Epithelial cell of prostate (primary cell): ENCODE measurements at regions not wholly inside any gene's neighbourhood (a gene's known extent, or its start where the extent isn't known, plus 50 kb on each side); places are given as distances from the start of the nearest gene placed in this dataset.
A peak's percentile ranks its signal among the peaks of the same experiment; 100 is the strongest.
"Not testable (repeated sequence)": the region's sequence is repeated elsewhere in the genome, so short reads cannot be mapped to it uniquely, and the experiment has no call there.

Experiments
- DNase-seq: peaks from one replicate; pipeline ENCODE4 v3.0.0-alpha.2; 2011; ENCODE audit warnings: low read depth, low spot score
- H3K27ac ChIP-seq: fragments of 450-650 bp; 2 replicates; pipeline ENCODE4 v1.5.1; 2017; ENCODE audit warnings: mild to moderate bottlenecking

DNA sequence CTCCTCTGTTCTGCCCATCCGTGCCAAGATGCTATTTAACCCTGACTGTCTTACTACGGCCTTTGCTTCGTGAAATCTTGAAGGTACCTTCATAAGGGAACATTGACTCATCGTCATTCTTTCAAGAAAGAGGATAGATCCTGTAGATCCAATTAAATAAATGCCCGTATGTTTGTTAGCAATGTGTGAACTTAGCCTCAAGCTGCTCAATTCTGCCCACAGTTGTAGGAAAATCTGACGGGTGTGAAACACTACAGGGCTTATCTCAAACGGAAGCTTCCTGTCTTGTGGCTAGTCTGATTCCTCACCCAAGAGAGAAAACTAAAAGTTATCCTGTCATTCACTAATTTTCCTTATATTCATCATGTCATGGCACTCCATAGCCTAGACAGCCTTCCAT lies 168.0 kb upstream of the TBX3 start:
- H3K27ac ChIP-seq, result no peak overlapping the region
- DNase-seq, result no peak

DNA sequence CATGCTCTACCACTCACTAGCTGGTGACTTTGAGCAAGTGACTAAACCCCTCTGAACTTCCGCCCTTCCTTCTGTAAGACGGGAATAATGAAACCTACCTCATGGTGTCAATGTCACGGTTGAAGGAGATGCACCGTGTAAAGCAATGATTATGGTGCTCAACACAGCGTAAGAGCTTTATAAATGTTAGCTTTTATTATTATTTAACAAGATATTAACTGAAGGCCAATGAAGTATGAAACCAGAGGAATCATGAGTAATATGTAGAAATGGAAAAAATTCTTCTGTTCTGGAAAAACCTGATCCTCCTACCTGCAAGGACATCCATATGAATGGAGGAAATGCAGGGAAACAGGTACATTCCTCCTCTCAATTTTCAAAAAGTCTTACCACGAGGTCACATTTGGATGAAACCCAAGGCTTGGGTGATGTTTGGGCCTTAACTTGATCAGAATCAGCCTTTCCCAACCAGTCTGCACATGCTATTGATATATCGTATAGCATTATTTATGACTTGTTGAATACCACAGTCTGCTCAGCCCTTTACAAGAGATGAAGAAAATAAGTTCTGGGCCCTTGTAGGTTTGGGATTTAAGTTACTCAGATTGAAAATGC lies 166.8 kb upstream of the TBX3 start:
- H3K27ac ChIP-seq, result no peak overlapping the region
- no peak for DNase-seq

DNA sequence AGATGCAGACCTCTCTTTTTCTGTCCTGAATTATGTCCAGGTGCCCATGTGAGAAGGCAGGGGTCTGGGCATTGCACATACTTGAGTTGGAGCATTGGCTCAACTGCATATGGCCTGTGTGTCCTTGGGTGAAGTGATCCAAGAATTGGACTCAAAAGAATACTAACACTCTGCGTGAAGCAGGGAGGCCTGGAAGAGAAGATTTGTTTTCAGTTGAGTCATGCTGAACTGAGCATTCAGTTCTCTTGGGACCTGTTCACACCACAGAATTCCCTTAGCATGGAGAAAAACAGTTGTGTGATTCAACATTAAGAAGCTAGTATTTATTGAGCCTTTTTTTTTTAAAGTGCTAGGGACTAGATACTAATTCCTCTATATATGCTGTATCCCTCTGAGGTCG lies 164.7 kb upstream of the TBX3 start:
- DNase-seq, result no peak
- H3K27ac ChIP-seq, result no peak overlapping the region

DNA sequence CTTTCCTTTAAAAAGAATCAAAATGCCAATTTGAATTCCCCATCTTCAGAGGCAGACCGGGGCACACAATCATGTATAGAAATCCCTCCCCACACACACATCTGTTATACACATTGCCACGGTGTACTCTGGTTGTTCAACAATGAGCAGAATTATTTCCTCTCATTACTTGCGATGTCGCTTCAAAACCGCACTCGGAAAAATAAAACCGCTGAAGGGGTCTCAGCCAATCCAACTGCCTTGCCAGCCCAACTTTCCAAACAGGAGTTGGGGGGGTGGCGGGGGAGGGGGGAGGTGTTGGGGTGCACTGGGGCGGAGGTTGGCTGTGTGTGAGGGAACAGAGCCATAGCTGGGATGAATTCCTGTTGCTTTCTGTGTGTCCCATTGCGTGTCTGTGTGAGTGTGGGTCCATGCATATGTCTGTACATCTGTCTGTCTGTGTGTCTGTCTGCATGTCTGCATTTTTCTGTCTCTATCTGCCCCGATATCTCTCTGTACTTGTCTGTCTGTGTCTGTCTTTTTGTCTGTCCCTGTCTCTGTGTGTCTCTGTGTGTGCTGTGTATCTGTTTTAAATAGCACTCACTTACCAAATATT lies 163.6 kb upstream of the TBX3 start:
- DNase-seq, result no peak

DNA sequence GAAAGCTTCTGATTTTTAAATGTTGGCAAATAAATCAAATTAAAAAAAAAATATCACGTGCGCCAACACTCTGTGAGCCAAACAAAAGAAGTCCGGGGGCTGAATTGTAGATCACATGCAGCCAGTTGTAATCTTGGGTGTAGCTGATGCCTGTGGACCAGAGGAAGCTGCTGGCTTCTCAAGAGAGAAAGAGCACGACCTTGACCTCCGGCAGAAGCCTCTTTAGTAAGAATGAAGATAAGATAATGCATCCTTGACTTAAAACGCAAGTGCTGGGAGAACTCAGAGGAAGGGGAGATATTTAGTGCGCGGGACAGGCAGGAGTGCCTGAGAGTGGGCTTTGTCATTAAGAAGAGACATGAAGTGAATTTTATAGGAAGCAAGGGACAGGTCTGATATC lies 162.8 kb upstream of the TBX3 start:
- no peak for DNase-seq
- no peak overlapping the region for H3K27ac ChIP-seq

More for the DNA sequence above, 163.6 kb upstream of the TBX3 start:
- H3K27ac ChIP-seq, result no peak overlapping the region

DNA sequence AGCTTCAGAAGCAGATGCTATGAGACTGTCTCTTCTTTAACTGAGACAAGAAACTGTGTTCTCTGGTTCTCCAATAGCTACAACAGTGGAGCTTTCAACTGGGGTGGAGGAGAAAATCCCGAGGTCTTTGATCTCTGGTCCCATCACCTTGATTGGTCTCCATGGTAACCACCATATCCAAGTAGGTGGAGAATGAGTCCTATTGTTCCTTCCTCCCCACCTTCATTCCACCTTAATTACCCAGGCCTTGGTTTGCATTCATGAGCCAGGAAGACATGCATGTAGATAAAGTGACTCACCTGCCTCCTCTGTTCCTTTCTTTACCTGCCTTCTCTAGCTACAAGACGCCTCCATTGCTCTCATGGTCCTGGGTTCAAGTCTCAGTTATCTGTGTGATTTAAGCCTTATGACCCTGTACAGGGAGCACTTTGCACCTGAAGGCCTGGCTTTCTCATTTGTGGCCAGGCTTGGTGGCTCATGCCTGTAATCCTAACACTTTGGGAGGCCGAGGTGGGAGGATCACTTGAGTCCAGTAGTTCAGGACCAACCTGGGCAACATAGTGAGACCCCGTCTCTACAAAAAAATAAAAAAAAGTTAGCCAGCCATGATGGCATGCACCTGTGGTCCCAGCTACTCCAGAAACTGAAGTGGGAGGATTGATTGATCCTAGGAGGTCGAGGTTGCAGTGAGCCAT lies 157.7 kb upstream of the TBX3 start:
- H3K27ac ChIP-seq, result no peak overlapping the region
- peak; percentile 48 for DNase-seq

DNA sequence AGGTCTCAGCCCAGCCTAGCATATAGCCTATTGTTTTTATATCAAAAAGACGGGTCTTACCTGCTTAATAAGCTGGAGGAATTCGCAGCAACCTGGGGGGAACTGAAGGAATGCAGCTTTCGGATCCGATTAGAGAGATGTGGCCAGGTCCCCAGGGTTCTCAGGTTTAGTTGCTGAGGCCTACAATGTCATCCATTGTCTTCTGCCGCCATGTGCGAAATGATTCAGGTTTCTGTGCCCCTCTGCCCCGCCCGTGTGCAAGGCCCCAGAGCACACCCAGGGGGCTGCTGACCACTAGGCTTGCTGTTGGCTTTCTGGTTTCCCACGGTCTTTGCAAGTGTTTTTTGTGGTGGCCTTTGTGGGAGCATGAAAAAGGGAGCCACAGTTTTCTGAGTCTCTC lies 154.5 kb upstream of the TBX3 start:
- H3K27ac ChIP-seq, result no peak overlapping the region
- no peak for DNase-seq

DNA sequence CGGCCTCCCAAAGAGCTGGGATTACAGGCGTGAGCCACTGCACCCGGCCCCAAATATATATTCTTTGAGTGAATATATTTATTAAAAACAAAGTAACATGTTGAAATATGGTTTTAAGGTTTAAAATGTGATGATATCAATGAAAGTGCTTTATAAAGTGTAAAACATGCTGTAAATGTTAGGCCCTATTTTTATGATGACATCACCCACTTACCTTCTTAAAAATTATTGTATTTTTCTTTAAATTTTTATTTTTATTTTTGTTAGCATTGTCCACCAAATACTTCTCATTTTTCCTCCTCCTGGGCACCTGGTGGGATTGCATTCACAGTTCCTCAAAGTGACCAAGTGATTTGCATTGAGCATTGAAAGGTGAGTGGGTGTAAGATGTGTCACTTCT lies 152.6 kb upstream of the TBX3 start:
- no peak overlapping the region for H3K27ac ChIP-seq
- DNase-seq, result no peak

DNA sequence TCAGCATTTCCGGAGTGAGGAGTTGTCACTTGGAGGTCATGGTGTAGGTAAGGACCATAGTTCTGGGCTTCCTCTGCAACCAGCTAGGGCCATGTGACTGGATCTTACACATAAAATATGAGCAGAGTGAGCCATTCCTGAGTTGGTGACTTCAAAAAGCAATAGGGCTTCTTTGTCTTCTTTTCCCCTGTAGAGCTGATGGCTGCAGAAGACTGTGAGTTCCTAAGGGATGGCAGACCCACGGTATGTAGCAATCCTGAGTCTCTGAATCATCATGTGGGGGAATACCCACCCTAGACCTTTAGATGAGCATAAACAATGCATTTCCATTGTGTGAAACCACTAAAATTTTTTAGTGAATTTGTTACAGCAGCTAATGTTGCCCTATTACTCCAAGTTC lies 151.1 kb upstream of the TBX3 start:
- DNase-seq, result no peak
- H3K27ac ChIP-seq, result no peak overlapping the region

DNA sequence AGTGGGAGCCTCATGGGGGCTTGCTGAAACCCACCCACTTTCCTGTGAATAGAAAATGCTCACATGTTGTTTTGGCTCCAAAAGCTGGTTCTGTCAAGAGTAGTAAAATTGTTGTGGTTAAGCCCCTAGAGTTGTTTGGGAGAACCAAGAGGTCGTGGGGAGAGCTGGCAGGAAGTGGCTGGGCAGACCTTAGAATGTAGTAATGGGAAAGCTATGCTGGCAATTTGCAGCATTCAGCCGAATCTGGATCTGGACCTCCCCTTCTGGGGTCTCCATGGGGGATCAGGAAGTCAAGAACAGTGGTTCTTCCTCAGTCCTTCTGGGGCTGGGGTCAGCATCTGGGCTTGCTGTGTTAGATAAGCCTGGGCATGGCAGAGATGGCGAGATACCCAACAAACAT lies 150.6 kb upstream of the TBX3 start:
- no peak overlapping the region for H3K27ac ChIP-seq
- DNase-seq, result no peak

DNA sequence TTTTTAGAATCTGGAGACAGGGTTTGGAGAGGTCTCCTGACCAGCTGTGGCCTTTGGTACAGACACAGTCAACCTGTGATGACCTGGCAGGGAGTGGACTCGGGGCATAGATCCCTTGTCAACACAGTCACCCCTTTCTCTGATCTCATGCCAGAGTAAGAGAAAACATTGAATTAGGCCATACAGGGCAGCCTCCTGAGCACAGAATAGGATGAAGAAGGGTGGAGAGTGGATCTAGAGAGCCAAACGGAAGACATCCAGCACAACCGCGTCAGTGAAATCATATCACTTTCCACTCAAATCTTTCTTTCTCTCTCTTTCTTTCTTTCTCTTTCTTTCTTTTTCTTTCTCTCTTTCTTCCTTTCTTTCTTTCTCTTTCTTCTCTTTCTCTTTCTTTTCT lies 145.9 kb upstream of the TBX3 start:
- DNase-seq, result no peak
- no peak overlapping the region for H3K27ac ChIP-seq

DNA sequence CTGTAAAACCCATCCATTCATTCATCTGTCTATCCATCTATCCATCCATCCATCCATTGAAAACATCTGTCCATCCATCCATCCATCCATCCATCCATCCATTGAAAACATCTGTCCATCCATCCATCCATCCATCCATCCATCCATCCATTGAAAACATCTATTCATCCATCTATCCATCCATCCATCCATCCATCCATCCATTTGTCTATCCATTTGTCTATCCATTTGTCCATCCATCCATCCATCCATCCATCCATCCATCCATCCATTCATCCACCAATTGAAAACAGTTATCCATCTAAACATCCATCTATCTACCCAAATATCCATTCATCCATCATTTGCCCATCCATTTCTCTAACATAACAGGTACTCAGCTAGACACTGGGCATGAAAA lies 145.3 kb upstream of the TBX3 start:
- H3K27ac ChIP-seq, DNase-seq: not testable (repeated sequence)

DNA sequence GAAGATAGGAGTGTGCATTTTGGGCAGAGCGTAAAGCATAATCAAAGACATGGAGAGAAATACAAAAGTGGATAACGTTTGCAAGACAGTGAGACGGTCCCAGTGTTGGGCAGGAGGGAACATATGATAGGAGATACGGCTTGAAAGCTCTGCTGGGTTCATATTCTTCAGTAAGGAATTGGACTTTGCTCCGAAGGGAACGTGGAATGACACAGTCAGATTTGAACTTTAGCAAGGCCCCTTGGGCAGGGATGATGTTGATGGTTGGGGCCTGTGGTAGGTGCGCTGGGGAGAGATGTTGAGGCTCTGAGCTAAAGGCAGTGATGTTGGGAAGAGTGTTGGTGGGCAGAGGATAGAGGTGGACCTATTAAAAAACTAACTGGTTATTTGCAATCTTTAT lies 143.5 kb upstream of the TBX3 start:
- DNase-seq, result no peak
- H3K27ac ChIP-seq, result no peak overlapping the region

DNA sequence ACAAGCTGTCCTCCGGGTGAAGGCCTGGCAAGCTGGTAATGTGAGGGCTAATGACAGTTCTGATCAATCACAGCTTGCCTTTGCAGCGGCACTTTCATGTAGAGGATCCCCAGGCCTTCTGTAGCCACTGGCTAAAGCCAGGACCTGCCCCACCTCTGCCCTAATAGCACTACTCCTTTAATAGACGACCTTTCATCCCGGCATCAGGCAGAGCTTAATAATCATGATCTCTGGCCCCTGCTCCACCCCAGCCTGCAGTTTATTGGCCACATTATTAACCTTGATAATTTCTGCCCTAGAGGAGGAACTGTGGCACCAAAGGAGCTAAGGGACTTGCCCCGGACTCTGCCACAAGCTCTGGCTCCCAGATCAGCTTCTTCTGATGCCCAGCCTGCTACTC lies 142.3 kb upstream of the TBX3 start:
- H3K27ac ChIP-seq, result no peak overlapping the region
- DNase-seq, result no peak

DNA sequence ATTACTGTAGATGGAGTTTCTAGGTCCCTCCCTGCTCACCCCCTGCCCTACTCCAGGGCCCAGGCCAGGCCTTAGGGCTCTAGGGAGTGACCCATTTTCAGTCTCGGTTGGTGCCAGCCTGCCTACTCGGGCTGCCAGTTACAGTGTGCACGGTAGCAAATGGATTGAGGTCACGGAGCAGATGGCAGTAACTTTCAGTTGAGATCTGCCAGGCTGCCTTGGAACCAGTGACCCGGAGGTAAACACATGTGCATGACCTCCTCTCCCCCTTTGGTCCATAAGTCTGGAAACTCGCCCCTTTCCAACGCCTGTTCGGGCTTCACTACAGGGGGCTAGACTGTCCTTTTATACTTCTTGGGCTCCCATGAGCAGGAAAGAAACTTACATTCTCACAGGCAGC lies 139.7 kb upstream of the TBX3 start:
- DNase-seq, result no peak
- no peak overlapping the region for H3K27ac ChIP-seq

DNA sequence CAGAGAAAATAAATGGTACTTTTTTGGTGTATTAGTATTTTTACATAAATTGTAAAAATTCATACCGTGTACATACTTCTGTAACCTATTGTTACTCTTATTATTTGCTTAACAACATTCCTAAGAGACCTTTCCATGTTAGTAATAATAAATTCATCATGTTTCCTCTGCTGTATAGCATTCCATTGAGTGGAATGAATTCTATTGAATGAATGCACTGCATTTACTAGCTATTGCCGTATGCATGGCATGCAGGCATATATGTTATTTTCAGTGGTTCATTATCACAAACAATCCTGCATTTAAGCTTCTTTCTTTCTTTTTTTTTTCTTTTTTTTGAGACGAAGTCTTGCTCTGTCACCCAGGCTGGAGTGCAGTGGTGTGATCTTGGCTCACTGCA lies 137.6 kb upstream of the TBX3 start:
- no peak for DNase-seq

DNA sequence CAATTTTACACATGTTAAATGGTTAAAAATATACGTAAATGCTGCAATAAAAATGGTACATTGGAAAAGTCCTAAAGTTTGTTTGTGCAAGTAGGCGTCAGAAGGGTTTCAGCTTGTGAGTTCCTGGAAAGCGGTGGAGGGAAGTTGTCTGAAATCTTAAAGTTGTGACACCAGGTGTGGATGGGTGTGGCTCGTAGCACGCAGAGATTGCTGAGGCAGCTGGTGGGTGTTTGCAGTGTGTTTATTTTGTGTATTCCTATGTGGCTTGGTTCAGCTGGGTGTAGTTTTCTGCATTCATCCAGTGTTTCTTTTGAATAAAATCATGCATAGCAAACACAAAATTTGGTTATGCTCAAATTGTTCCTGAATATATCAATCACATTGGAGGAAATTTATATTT lies 136.8 kb upstream of the TBX3 start:
- no peak overlapping the region for H3K27ac ChIP-seq
- no peak for DNase-seq

More for the DNA sequence above, 137.6 kb upstream of the TBX3 start:
- H3K27ac ChIP-seq, result no peak overlapping the region

DNA sequence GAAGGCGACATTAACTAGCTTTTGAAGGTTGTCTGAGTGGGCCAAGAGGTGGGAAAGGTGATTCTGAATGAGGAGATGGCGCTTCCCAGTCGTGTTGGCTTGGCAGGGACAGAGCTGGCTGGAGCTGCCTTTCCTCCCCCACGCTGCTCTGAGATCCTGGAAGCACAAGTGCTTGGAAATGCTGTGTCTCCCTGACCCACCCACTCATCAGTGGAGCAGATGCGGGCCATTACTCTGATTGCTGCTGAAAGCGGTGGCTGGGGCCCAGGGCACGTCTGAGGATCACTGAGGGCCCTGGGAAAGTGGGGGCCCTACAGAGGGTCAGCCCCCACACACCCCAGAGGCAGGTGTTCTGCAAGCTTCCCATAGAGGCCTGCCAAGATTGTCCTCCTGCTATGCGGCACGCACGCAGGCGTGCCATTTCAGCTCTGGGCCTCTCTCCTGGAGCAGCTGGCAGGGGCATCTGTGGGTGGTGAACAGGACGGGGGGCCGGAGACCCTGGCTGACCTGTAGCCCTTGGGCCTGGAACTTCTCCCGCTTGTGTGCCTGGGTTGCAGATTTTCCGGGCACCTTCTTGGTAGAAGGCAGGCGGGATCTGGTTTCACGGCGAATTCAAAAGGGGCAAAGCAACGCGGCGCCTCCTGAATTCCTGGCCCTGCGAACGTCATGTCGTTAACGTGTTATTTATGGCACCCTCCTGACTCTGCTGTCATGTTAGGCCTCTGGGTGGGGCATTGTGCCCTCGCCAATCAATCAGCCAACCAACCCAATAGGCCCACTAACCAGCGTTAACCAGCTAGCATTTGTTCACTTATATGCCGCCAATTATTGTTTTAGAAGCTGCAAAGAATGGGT lies 133.8 kb upstream of the TBX3 start:
- DNase-seq, result no peak
- no peak overlapping the region for H3K27ac ChIP-seq

DNA sequence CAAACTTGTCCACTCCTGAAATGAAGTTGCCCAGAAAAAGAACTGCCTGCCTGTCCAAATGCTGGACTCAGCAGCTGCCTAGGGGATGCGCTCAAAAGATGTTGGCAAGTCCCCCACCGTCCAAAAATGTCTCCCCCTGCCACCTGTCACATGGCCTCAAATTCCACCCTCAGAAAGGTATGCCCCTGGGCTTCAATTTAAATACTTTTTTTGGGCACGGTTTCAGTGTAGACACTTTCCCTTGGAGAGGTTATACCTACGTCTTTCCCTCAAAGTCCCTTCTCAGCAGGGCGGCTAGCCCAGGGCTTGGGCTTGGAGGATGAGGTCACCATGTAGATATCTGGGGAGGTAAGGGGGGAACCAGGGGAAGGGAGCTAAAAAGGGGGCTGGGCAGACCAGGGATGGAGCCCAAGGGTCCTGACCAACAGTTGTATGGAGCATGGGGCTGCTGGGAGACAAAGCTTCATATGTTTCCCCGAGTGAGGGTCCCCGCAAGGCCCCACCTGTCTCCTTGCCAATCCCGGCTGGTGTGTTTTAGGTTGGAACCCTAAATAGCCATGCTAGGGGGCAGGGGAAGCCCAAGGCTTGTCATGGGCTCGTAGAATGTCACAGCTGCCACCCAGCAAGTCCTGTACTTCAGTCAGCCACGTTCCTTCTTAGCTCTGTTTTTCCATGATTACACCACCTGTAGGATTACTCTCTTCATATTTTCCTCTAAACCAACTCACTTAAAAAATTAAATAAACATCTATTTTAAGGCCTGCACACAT lies 131.2 kb upstream of the TBX3 start:
- no peak for DNase-seq
- no peak overlapping the region for H3K27ac ChIP-seq
